GM13977 (cell line): ENCODE measurements at regions not wholly inside any gene's neighbourhood (a gene's known extent, or its start where the extent isn't known, plus 50 kb on each side); places are given as distances from the start of the nearest gene placed in this dataset.

ENCODE experiments used
- DNase-seq: peaks from one replicate; pipeline ENCODE4 v3.0.0; 2012; ENCODE audit warnings: low spot score
- CTCF ChIP-seq: IDR thresholded peaks from 2 replicates; pipeline ENCODE4 v1.5.1; 2012; ENCODE audit warnings: mild to moderate bottlenecking, control low read depth; ENCODE audit not compliant: insufficient read depth; ENCODE audit errors: extremely low read depth, missing control alignments
- in situ Hi-C: fragments of 300-500 bp; cut with MboI; formaldehyde crosslinking; loops from one replicate; pipeline ENCODE4 v1.12.0; 2022; ENCODE audit warnings: low sequenced_read_pairs, low pct_unique_long_range_greater_than_20kb, mixed read lengths, inconsistent platforms; ENCODE audit not compliant: unreplicated experiment

GRCh38 chr22:27540656-27541396 lies 260.7 kb downstream of the MN1 start:
- TF ChIP-seq CTCF = no peak
- DNase-seq = no peak
- in situ Hi-C loops = no loop called here

- in situ Hi-C loops = no loop called here
- DNase-seq = no peak
These were observed 259.7 kb downstream of the MN1 start for GRCh38 chr22:27541836-27542235.

GRCh38 chr22:27542602-27543001 lies 259.0 kb downstream of the MN1 start:
- no peak for DNase-seq
- TF ChIP-seq CTCF = no peak
- in situ Hi-C loops = no loop called here

More at GRCh38 chr22:27541836-27542235, 259.7 kb downstream of the MN1 start:
- TF ChIP-seq CTCF = no peak

GRCh38 chr22:27543460-27543859 lies 258.1 kb downstream of the MN1 start:
- no peak for DNase-seq
- in situ Hi-C loops = no loop called here
- no peak for TF ChIP-seq CTCF

GRCh38 chr22:27545085-27545484 lies 256.5 kb downstream of the MN1 start:
- in situ Hi-C loops = no loop called here
- DNase-seq = no peak
- no peak for TF ChIP-seq CTCF

GRCh38 chr22:27546157-27546935 lies 255.2 kb downstream of the MN1 start:
- DNase-seq = no peak
- TF ChIP-seq CTCF = no peak
- in situ Hi-C loops = no loop called here
